ELF-1 (cell line): ENCODE measurements at regions not wholly inside any gene's neighbourhood (a gene's known extent, or its start where the extent isn't known, plus 50 kb on each side); places are given as distances from the start of the nearest gene placed in this dataset.
"Not testable (repeated sequence)": the region's sequence is repeated elsewhere in the genome, so short reads cannot be mapped to it uniquely, and the experiment has no call there.

Experiments used
- DNase-seq: peaks from one replicate; pipeline ENCODE4 v3.0.0-alpha.2; 2016; ENCODE audit warnings: low read depth, low spot score

DNA sequence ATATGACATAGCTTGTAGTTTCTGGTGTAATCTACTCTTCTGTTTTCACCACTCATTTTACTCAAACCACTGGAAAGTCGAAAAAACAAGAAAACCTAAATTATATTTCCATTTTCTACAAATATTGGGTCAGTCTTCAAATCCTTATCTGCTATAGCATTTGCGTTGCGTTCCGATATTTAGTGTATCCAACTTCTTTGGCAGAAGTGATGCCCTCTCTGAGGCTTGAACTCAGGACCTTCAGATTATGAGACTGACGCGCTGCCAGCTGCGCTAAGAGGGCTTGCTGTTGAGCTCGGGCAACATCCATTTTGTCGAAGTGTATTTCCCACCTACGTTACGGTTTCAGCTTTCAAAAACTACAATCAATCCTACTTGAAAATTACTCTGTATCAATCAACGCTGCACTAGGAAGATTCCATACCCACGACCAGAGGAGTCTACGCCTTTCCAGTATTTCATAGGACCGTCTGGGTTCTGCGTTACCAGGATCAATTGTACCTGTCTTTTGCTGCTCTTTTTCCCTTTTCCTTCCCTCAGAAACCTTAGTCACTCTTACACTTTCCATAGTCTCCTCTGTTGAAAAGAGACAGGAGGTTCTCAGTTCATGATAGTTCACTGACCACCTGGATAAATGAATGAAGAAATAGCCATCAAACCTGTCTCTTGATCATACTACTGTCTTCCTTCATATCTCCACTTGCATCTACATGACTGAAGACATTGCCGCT, 140.5 kb upstream of the ZNF322 start:
- not testable (repeated sequence) for DNase-seq

DNA sequence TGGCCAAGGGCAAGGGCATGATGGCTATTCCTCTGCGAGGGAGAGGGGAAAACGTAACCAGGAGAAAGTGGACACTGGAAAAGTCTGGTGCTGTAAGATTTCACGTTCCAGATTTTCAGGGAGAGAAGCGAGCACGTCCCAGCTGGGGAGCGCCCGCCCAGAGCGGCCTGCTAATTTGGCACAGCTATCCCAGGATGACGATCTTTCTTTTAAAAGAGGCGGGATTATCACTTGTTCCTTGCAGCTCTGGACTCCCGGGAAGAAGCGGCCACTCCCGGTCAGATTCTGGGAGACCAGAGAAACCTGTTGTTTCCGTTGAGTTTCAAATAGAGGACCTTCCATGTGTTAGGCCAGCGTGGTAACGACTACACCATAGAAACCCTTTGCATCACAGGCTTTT, 144.2 kb upstream of the ZNF322 start:
- DNase-seq = not testable (repeated sequence)

DNA sequence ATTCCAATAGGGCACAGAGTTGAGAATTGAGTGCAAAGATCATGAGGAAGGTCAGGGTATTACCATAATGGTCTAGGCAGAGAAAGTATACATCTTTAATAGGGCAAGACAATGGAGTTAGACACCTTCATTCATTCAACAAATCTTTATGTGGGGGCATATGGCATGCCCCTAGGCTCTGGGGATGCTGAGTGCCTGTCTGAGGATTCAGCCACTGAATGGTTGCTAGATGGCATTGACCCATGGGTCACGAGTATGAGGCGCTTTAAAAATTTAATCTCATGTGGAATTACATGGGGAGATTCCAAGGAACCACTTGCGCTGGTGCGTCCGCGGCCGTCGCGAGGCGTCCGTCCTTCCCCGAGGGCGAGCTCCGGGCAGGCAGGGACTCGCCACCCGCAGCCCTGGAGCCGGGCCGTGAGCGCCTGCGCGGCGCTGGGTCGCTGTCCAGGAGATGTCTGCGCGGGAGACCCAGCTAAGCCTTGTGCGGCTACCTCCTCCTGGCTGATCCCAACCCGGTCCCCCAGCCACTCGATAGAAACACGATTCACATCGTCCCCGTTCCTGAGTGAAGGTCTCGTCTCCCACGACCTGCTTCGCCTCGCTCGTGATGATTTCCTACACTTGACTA, 152.1 kb upstream of the ZNF322 start:
- DNase-seq = not testable (repeated sequence)

DNA sequence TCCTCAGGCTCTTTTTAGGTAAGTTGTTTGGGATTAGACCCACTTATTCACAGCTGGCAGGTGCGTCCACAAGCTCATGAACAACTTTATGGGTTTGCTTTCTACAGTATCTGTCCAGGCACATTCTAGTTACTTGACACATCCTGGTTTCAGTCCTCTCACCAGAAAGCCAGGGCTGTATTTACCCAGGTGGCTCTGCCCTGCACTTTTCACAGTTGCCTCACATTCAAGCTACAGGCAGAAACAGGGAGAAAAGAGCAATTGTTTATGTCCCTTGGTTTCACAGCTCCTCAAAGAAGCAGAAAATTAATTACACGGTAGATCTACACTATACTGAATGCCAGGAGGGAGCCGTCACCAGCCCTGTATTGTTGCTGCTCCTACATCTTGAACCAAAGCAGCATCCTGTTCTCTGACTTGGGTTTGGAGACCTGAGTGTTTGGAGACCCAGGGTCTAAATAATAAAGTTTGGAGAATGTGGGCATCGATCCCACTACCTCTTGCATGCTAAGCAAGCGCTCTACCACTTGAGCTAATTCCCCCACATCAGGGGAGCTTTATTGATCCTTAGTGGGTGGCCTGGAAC, 159.2 kb upstream of the ZNF322 start:
- DNase-seq = not testable (repeated sequence)

DNA sequence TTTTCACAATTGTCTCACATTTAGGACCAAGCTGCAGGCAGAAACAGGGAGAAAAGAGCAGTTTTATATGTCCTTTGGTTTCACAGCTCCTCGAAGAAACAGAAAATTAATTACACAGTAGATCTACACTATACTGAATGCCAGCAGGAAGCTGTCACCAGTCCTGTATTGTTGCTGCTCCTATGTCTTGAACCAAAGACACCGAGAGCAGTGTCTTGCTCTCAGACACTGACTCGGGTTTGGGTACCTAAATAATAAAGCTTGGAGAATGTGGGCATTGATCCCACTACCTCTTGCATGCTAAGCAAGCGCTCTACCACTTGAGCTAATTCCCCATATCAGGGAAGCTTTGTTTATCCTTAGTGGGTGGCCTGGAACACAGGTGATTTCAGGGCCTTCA, 168.4 kb upstream of the ZNF322 start:
- not testable (repeated sequence) for DNase-seq

DNA sequence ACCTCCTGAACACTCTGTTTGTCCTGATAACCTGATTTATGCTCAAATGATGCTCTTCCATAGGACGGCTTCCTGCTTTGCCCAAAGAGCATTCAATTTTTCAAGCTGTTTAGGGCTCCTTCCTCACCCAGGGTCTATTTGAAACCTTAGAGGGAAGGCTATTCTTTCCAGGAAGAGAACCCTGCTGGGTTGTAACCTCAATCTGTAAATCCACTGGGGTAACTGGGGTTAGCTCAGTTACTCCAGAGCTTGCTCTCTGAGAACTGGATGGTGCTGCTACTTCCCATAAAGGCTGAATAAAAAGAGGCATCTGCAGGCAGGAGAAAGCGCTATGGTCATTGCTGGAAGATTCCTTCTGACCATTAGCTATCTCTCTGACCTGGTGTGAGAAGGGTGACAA, 169.9 kb upstream of the ZNF322 start:
- DNase-seq = not testable (repeated sequence)

DNA sequence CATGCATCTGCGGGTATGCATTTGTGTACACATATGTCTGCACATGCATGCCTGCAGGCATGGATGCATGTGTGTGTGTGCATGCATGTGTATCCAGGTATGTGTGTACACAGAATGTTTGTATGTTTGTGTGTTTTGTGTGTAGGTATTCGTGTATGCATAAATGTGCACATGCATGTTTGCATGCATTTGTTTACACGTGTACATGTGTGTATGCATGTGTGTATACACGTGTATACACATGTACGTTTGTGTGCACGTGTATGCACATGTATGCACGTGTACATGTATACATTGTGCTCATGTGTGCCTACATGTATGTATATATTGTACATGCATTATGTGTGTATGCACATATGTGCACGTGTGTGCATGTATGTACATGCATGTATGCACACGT, 171.4 kb upstream of the ZNF322 start:
- not testable (repeated sequence) for DNase-seq

DNA sequence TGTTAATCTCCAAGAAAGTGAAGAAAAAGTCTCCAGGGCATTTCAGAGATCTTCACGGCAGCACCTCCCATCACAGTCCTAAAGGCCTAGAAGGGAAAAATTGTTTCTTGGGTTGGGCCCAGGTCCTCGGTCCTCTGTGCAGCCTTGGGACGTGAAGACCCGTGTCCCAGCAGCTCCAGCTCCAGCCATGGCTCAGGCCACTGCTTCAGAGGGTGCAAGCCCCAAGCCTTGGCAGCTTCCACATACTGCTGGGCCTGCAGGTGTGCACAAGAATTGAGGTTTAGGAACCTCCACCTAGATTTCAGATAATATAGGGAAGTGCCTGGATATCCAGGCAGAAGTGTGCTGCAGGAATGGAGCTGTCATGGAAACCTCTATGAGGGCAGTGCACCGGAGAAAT, 176.2 kb upstream of the ZNF322 start:
- not testable (repeated sequence) for DNase-seq

DNA sequence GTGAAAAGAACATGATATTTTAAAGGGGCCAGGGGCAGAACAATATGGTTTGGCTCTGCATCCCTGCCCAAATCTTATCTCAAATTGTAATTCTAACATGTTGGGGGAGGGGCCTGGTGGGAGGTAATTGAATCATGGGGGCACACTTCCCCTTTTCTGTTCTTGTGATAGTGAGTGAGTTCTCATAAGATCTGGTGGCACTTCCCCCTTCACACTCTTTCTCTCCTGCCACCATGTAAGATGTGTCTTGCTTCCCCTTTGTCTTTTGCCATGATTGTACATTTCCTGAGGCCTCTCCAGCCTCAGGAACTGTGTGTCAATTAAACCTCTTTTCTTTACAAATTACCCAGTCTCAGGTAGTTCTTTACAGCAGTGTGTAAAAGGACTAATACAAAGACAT, 177.1 kb upstream of the ZNF322 start:
- not testable (repeated sequence) for DNase-seq

DNA sequence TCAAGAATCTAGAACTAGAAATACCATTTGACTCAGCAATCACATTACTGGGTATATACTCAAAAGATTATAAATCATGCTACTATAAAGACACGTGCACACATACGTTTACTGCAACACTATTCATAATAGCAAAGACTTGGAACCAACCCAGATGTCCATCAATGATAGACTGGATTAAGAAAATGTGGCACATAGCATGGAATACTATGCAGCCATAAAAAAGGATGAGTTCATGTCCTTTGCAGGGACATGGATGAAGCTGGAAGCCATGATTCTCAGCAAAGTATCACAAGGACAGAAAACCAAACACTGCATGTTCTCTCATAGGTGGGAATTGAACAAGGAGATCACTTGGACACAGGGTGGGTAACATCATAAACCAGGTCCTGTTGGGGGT, 185.3 kb upstream of the ZNF322 start:
- DNase-seq = not testable (repeated sequence)

DNA sequence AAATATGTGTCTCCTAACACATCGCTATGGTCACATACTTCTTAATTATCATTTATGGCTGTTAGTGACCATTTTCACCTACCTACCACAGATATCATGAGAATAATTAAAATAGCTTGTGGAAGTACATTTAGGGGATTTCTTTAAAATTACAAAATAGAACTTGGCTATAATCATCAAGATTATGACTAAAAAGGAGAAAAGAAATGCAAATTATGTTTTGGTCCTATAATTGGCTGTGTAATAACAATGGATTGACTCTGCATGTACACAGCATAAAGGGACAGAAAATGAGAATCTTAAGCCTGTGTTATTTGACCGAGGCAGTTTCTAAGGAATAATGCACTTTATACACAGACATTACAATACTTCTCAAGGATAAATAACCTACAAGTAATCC, 197.7 kb upstream of the ZNF322 start:
- DNase-seq = not testable (repeated sequence)

DNA sequence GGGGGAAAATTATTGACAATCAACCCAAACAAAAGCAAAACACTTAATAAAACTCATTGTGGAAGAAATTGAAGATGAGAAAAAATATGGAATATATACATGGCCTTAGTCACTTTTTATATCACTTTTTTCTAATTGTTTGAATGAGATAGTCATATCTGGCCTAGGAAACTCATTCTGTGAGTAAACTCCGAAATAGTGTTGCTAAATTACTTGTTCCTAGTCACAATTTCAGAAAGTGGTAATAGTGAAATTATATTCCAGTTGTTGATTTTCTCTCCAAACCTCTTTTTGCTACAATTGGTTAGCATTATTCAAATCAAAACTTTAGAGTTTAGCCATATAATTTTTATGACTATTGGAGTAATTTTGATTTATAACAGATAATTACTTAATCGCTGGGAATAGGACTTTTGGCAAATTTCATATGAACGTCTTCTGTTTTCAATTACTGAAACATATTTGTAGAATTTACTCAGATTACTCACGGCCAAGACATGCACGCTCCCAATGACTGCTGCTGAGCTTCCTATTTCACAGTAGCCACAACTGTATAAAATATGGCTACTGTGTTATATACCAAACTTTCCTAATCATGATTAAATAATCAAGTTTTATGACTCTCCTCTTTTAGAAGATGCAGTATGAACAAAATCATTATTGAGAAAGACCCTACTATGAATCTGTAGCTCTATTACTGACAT, 199.7 kb upstream of the ZNF322 start:
- not testable (repeated sequence) for DNase-seq

DNA sequence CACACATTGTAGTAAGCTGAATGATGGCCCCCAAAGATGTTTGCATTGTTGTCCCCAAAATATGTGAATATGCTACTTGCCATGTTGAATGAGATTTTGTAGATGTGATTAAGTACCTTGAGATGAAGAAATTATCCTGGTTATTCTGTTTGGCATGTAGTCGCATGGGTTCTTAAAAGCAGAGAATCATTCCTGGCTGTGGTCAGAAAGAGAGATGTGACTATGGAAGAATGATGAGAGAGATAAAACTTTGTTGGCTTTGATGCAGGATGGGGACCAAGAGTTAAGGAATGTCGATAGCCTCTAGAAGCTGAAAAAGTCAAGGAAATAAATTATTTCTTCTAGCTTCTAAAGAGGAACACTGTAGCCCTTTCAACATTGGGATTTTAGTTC, 200.2 kb upstream of the ZNF322 start:
- not testable (repeated sequence) for DNase-seq

DNA sequence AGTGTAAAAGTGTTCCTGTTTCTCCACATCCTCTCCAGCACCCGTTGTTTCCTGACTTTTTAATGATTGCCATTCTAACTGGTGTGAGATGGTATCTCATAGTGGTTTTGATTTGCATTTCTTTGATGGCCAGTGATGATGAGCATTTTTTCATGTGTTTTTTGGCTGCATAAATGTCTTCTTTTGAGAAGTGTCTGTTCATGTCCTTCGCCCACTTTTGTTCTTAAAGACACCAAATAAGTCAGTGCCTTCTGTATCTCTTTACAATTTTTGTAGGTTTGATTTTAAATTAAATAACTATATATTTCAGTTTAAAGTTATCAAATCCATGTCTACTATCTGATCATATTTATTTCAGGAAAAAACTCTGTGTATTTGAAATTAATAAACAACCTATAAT, 202.4 kb upstream of the ZNF322 start:
- DNase-seq = not testable (repeated sequence)

DNA sequence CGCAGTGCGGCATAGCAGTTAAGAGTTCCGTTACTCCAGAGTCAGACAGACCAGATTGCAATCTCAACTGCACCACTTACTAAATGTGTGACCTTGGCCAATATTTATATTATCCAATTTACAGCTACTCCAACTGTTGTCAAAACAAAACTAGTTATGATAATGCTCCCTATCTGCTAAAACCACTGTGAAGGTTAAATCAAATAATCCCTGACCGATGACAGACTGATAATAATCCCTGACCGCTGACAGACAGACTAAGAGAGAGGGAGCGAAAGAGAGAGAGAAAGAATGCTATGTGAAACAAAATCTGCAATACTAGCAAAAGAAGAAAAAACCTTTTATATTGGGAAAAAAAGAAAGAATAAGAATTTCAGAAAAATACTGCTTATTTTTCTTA, 204.1 kb upstream of the ZNF322 start:
- DNase-seq = not testable (repeated sequence)

DNA sequence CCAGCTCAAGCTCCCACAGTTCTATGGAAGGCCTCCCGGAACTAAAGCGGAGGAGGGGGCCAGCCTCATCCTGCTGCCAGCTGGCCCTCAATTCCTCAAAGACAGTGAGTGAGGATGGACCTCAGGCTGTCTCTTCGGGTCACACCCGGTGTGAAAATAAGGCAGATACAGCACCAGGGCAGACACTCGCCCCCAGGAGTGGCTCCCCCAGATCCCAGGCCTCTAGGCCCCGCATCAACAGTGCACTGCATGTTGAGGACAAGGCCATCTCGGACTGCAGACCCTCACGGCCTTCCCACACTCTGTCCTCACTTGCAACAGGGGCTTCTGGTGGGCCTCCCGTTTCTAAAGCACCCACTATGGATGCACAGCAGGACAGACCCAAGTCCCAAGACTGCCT, 239.2 kb upstream of the ZNF322 start:
- DNase-seq = not testable (repeated sequence)

DNA sequence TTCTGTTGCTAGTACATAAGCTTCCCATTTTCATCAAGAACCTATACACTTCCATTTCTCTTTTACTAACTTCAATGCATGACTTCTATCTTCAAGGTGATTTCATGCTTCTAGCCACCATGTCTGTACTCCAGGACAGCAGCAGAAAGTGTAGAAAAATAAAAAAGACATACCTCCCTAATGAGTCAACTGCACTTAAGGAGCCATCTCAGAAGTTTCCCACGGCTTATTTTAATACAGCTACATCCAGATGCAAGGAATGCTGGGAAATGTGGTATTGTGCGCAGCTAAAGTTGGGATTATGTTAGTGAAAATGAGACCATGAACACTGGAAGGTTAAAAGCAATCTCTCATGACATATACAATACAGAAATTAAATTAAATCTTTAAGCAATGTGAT, 264.7 kb upstream of the ZNF322 start:
- DNase-seq = not testable (repeated sequence)

DNA sequence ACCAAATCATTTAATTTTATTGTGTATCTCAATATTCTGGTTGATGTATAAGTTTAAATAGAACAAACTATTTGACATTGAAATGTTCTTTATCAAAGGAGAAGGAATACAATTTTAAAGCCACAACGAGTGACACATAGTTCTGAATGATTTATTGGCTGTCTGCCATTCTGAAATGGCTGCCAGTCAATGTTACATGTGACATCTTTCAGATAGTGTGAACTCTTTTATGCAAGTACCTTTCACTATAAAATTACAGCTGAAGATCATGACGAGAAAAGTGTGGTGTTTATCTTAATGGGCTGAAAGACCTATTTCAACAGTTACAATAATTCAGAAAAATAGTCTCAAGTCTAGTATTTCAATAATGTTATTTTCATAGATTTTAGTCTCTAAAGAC, 268.6 kb upstream of the ZNF322 start:
- not testable (repeated sequence) for DNase-seq

DNA sequence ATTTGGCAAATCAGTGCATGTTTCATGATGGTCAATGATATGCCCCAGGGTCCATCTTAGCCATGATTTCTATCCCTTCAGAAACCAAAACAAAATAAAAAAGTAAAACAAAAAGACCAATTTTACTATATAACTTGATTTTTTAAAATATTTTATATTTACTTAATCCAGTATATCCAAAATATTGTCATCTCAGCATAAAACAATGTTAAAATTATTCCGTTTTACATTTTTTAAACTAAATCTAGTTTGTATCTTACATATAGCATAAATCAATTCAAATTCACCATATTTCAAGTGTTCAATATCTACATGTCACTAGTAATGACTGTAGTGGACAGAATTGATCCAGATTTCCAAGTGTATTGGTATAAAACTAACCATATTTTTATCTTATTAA, 277.7 kb upstream of the ZNF322 start:
- DNase-seq = not testable (repeated sequence)

DNA sequence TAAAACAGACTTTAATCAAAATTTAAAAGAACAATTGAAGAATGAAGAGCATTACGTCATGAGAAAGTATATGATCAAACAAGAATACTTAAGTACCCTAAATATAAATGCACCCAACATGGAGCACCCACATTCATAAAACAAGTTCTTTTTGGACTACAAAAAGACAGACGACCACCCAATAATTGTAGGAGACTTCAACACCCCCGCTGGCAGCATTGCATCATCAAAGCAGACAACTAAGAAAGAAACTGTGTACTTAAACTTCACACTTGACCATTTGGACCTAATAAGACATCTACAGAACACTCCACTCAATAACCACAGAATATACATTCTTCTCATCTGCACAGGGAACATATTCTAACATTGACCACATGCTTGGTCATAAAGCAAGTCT, 291.7 kb upstream of the ZNF322 start:
- DNase-seq = not testable (repeated sequence)

DNA sequence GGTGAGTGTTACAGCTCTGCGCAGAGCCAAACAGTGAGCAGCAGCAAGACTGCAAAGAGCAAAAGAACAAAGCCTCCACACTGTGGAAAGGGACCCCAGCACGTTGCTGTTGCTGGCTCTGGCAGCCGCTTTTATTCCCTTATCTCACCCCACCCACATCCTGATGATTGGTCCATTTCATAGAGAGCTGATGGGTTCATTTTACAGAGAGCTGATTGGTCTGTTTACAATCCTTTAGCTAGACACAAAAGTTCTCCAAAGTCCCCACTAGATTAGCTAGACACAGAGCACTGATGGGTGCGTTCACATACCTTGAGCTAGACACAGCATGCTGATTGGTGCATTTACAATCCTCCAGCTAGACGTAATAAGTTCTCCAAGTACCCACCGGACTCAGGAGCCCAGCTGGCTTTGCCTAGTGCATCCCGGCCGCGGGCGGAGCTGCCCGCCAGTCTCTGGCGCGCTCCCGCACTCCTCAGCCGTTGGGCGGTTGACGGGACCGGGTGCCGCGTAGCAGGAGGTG, 291.4 kb upstream of the PRSS16 start:
- peak; percentile 86 for DNase-seq

DNA sequence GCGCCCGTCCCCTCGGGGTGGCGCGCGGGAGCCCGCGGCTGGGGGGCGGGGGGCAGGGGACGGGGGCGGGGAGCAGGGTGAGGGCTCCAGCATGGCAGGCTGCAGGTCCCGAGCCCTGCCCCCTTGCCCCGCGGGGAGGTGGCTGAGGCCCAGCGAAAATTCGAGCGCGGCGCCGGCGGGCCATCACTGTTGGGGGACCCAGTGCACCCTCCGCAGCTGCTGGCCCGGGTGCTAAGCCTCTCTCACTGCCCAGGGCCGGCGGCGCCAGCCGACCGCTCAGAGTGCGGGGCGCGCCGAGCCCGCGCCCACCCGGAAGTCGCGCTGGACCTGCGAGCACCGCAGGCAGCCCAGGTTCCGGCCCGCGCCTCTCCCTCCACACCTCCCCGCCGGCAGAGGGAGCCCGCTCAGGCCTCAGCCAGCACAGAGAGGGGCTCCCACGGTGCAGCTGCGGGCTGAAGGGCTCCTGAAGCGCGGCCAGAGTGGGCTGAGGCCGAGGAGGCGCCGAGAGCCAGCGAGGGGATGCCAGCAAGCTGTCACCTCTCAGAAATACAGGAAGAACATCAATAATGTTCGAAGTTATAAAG, 290.8 kb upstream of the PRSS16 start:
- peak; percentile 51 for DNase-seq
